T-helper 1 cell treated with Interleukin-12 subunit alpha and Interleukin-12 subunit beta and Interleukin-4 antibody, amounts not matched to agents 30 ng/mL and 1 ng/mL, for 36 hours (primary cell): ENCODE measurements at regions not wholly inside any gene's neighbourhood (a gene's known extent, or its start where the extent isn't known, plus 50 kb on each side); places are given as distances from the start of the nearest gene placed in this dataset.

Source experiments
- intact Hi-C: fragments of 100-400 bp; cut with micrococcal nuclease; formaldehyde crosslinking; loops from one replicate; pipeline ENCODE4 v1.15.1; 2024

- intact Hi-C loops, result no loop called here
Measured at GRCh38 chr15:99921101-99921500, 187.9 kb upstream of the LYSMD4 start.

- intact Hi-C loops, result no loop called here
Measured at GRCh38 chr15:99918072-99918471, 184.8 kb upstream of the LYSMD4 start.

GRCh38 chr15:99917252-99917651 is 184.0 kb upstream of the LYSMD4 start:
- intact Hi-C loops, result no loop called here

GRCh38 chr15:99916668-99917223 is 183.5 kb upstream of the LYSMD4 start:
- intact Hi-C loops, result no loop called here

DNA sequence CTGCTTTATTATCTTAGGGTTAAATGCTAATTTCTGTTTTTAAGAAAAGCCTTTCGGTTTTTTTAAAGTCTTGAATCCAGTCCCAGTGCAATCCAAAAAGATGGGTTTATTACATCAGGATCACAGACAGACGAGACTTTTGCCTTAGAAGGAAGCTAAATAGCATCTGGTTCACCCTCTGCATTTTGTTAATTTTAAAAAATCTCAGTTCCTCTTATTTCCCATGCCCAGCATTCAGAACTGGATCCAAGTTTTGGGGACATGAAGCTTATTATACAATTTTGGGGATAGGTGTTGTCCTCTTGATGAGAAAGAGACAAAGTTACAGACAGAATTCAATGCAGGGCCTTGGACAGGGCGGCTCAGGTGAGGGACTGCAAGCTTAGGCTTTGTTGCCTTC is 181.5 kb upstream of the LYSMD4 start:
- intact Hi-C loops, result no loop called here

DNA sequence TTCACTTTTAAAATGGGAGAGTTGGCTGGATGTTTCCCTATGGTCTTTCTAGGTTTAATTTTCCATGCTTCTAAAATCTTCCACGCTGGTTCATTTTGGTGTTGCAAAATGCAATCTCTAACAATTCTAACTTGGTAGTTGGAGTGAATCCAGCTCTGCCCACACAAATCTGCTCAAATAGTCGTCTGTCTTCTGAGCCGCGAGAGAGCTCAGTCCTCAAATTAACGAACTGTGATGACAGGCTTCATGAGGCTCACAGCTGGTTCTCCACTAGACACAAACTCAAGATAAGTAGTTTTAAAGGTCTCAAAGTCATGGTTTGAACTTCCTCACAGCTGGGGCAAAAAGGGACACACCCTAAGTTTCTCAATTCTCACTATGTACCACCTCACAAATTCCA is 178.6 kb upstream of the LYSMD4 start:
- intact Hi-C loops, result no loop called here

- intact Hi-C loops, result no loop called here
Measured at GRCh38 chr15:99909592-99910295, 176.5 kb upstream of the LYSMD4 start.

GRCh38 chr15:99907698-99908097 is 174.5 kb upstream of the LYSMD4 start:
- intact Hi-C loops, result no loop called here

DNA sequence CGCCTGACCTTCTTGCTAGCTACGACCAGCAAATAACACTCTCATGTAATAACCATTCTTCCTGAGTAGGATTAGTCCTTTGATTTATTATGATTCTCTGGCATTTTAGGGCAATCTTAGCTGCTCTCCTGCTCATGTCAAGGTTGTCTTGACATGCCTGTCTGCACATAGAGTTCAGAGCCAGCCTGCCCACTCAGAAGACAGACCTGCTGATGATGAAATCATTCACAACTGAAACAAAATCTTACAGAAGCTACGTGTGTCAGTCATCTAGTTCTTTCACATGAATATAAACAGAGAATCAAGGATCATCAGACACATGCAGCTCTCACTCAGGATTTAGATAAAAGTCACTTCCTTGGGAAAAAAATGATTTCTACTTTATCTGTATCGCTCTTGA is 173.6 kb upstream of the LYSMD4 start:
- intact Hi-C loops, result no loop called here

DNA sequence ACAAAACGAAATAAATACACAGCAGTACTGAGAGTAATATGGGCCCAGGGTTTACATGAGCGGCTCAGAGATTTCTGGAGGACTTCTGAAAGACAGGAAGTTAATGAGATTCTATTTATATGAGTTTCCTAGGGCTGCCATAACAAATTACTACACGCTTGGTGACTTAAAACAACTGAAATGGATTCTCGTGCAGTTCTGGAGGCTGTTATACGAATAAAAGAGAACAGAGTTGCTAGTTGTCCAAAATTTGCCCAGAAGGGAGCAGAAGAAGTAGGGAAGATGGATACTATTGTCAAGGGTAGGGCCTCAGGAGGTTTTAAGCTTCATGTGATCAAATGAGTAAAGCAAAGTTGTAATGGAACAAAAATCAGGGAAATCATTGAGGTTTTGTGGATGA is 173.1 kb upstream of the LYSMD4 start:
- intact Hi-C loops, result no loop called here

DNA sequence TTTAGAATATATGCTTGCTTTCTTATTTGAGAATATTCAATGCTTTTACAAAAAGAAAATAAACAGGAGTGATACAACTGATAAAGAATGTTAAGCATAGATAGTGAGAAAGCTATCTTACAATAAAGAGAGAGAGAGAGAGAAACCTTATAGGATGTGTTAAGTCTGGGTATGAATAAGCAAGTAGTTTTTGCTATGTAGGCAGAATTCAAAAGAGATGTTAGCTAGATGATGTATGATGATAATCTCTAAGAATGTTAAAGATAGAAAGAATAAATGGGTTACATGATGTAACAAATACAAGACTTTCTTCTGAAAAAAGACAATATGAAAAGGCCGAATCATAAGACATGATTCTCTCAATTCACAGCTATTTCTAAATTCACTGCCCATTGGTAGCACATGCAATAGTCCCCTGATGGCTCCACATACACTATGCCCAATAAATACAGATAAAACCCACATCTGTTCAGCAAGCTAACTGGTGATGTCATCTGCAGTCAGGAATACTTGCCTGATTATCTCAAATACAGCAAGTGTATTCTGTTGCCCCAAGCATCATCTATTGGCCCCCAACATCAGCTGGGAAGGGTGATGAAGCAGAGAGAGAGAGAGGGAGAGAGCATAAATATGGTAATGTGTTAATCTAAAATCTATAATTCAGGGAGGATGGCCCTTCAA is 169.2 kb upstream of the LYSMD4 start:
- intact Hi-C loops, result no loop called here

DNA sequence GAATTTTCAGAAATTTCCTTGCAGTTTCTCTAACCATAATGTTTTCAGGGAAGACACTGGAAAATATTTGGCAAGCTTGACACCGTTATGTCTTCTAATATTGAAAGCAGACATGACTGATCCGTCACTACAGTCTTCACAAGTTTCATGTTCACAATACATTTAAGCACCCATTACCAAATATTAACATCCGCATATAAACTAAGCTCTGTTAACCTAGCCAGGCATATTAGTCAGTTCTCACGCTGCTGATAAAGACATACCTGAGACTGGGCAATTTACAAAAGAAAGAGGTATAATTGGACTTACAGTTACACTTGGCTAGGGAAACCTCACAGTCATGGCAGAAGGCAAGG is 162.7 kb upstream of the LYSMD4 start:
- intact Hi-C loops, result no loop called here

DNA sequence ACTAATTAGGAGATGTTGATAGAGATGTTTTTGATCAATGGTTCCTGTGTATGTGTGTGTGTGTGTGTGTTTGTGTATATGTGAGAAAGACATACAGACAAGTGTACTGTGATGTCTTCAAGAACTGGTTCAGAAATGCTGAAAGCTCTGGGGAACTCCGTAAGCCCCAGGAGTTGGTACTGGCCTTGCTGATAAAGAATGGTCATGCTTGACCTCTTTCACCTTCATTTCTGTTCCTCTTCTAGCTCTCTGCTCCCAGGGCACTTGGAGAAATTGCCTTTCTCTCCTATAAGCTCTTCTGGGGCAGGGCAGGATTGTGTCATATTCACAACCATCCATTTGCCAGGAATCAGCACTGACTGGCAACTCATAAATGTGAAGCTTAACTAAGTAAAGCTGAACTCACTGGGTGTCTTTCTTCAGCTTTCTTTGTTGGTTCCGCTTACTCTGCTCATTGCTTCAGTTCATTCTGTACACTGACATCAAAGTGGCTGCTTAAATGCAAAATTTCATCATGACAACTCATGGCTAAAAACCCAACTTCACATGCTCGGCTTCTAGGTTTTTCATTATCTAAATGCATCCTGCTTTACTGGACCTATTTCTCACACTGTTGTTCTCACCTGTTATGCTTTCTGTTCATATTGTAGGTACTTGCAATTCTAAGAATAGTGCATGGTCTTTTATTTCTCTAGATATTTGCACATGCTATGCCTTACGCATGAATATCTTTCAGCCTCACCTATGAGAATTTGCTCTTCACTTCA is 162.1 kb upstream of the LYSMD4 start:
- intact Hi-C loops, result no loop called here

DNA sequence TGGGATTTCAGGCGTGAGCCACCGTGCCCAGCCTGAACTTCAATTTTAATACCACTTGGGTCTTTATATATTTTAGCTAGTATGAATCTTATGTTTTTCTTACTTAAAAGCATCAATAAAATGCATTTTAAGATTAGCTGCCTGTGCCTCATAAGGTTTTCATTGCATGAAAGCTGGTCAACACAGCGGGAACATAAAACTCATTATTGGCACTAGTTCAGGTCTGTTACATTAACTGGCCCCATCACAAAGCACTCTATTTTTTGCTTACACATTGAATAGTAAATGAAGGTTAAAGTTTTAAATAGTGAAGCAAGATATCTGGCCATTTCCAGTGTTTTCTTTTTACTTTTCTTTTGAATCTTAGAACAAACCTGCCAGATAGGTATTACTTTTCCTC is 145.6 kb upstream of the LYSMD4 start:
- intact Hi-C loops, result no loop called here

GRCh38 chr15:99873451-99873850 is 140.2 kb upstream of the LYSMD4 start:
- intact Hi-C loops, result no loop called here

DNA sequence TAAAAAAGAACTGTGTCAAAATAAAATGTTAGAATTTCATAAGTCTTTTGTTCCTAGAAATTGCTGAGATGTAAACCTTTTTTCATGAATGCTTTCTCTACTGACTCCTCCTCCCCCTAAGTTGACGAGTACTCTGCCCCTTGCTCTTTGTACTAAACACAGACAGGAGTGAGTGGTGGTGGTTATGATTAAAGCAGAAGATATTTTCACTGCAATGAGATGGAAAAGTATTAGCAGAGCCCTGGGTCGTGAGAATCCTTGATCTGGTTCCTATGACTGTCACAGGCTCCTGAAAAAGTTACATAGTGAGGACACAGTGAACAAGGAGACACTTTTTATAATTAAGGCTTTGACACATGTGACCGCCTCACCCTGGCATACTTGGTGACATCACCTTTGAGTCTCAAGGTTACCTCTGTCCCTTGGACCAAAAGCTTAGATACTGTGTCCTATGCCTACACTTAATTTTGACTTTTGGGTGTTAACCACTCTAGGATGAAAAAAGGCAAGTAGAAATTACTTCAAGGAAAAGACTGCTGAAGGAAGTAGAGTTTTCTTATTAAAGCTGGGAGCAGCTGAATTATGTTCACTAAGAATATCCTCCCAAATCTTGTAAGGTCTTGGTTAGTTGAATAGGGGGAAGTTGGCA is 130.4 kb upstream of the LYSMD4 start:
- intact Hi-C loops, result no loop called here

DNA sequence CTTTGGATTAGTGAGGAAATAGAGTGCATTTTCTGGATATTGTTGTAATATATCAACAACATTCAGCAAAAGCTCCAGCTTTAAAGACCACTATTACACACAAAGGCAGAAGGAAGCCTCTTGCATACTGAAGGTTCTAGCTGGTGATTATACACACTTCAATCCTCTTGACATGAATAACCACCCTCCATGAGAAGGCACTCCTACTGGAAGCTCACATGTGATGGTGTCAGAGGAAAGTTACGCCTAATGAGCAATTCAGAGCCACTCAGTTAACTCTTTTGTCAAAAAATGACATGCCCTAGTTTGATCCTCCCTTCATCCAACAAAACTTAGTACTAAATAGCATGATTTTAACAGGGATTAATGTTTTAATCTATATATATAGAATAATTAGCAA is 124.6 kb upstream of the LYSMD4 start:
- intact Hi-C loops, result no loop called here

- intact Hi-C loops, result no loop called here
Measured at GRCh38 chr15:99850517-99850916, 117.3 kb upstream of the LYSMD4 start.

- intact Hi-C loops, result no loop called here
Measured at GRCh38 chr15:99845009-99845408, 111.8 kb upstream of the LYSMD4 start.

DNA sequence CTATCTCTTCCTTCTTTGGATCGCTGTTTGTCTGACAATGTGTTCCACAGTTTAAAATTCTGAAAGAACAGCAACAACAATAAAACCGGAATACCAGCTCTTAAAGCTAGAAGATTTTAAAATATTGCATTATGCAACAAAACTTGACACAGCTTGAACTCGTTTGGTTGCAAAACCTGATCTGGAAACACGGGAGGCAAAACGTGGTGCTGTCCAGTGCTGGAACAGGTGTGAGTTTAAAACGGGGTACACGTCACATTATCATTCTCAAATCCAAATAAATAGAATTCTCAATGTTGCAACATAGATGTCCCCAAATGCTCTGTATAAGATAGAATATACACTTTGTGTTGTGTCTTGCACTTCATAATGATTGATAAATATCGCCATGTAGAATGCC is 110.9 kb upstream of the LYSMD4 start:
- intact Hi-C loops, result no loop called here

- intact Hi-C loops, result no loop called here
Measured at GRCh38 chr15:99842071-99842470, 108.8 kb upstream of the LYSMD4 start.
